ENCODE measurements at regions not wholly inside any gene's neighbourhood (a gene's known extent, or its start where the extent isn't known, plus 50 kb on each side); places are given as distances from the start of the nearest gene placed in this dataset.

GRCh38 chr1:82042306-82043060 is 241.7 kb downstream of the ADGRL2 start:
- Histone ChIP-seq H3K27me3 (no peaks in the 10 kb centered on the region), H3K4me3 (no peak overlapping the region), H3K27ac (no peak overlapping the region), H3K4me1 (no peaks in the 10 kb centered on the region), H3K9me3 (no peaks in the 10 kb centered on the region), H3K36me3 (no peaks in the 10 kb centered on the region)
- DNase-seq = no peak
- WGBS, 2 donors = 55 to 65% methylated on average over 4 of the region's 4 CpGs
- TF ChIP-seq POLR2A (IDR thresholded peaks at IDR 0.05) = no peak
- no peak for TF ChIP-seq EP300 (IDR thresholded peaks at IDR 0.05)
- no peak for TF ChIP-seq CTCF (IDR thresholded peaks at IDR 0.05)
- TF ChIP-seq POLR2AphosphoS5 (IDR thresholded peaks at IDR 0.05) = no peak
- no peak for ATAC-seq (ENCODE audit: low FRiP score in 2 of 2)

All from upper lobe of left lung (tissue), 6 donors.